HepG2 (cell line): ENCODE measurements at regions not wholly inside any gene's neighbourhood (a gene's known extent, or its start where the extent isn't known, plus 50 kb on each side); places are given as distances from the start of the nearest gene placed in this dataset.

Experiments used
- ATAC-seq: fragments of 200-7000 bp; cut with Tn5 transposase; 3 replicates; pipeline ENCODE4 v1.9.1; 2020; ENCODE audit warnings: mild to moderate bottlenecking, moderate library complexity
- BruUV-seq: library from RNA; stranded (reverse); fragments of 400-500 nt; replicated peaks from 2 replicates; lab custom pipeline; 2021; lab: Mats Ljungman, UMichigan
- CTCF ChIA-PET: fragments of 300-600 bp; formaldehyde crosslinking; extraction: SDS; loops from one replicate; lab custom pipeline; 2021; ENCODE audit warnings: low total read pairs, inconsistent platforms, low intra/inter-chr PET ratio; lab: Yijun Ruan, JAX
- POLR2A ChIA-PET: fragments of 350-600 bp; sonication (Branson Sonifier 250); formaldehyde crosslinking; loops from one replicate; lab custom pipeline; 2020; ENCODE audit warnings: antibody characterized with exemption, inconsistent platforms; lab: Yijun Ruan, JAX
- DNase-seq: peaks from one replicate; pipeline ENCODE4 v3.0.0-alpha.2; 2015; ENCODE audit warnings: low spot score
- FAIRE-seq: peaks from 3 replicates; lab custom pipeline; 2011; peaks lifted over from hg19 to GRCh38; lab: Jason Lieb, UNC
- H2AFZ ChIP-seq: one replicate; pipeline ENCODE4 v1.6.1; 2011; ENCODE audit warnings: low read length, inconsistent platforms
- H3K27ac ChIP-seq: fragments of 300-600 bp; 3 replicates; pipeline ENCODE4 v1.8.0; 2011; ENCODE audit warnings: mixed run types, mild to moderate bottlenecking, mixed read lengths, low read length, inconsistent platforms; ENCODE audit not compliant: insufficient read depth; ENCODE audit errors: extremely low read length
- H3K27me3 ChIP-seq, 2 experiments: fragments of 200-600 bp in 1 of 2; 2 replicates in 1 of 2; 3 replicates in 1 of 2; pipeline versions ENCODE4 v1.6.0 to v1.8.0; 2011; ENCODE audit warnings: low read length in 2 of 2, mild to moderate bottlenecking in 2 of 2, moderate library complexity in 2 of 2, inconsistent platforms in 1 of 2; ENCODE audit not compliant: insufficient read depth in 2 of 2, control insufficient read depth in 1 of 2
- H3K36me3 ChIP-seq, 2 experiments: fragments of 200-600 bp in 1 of 2; replicated peaks in 1 of 2; 2 replicates in 1 of 2; 3 replicates in 1 of 2; pipeline versions ENCODE4 v1.5.1 to v1.8.0; 2011; ENCODE audit warnings: low read length in 2 of 2, inconsistent platforms in 1 of 2; ENCODE audit not compliant: insufficient read depth in 2 of 2, control insufficient read depth in 1 of 2
- H3K4me1 ChIP-seq: 2 replicates; pipeline ENCODE4 v1.5.1; 2012; ENCODE audit warnings: low read length, inconsistent platforms; ENCODE audit not compliant: insufficient read depth
- H3K4me2 ChIP-seq: 2 replicates; pipeline ENCODE4 v1.6.0; 2011; ENCODE audit warnings: low read depth, low read length, inconsistent platforms
- H3K4me3 ChIP-seq, 3 experiments: fragments of 200-600 bp in 1 of 3; sonication (generic), shearing (Covaris generic) in 1 of 3; replicated peaks in 1 of 3; 2 replicates each; pipeline ENCODE4 v1.5.1; 2011 to 2016; ENCODE audit warnings: low read length in 3 of 3, inconsistent platforms in 2 of 3, low read depth in 2 of 3, mild to moderate bottlenecking in 2 of 3, control low read depth in 1 of 3, mixed read lengths in 1 of 3; ENCODE audit not compliant: insufficient read depth in 1 of 3
- H3K79me2 ChIP-seq: one replicate; pipeline ENCODE4 v1.6.1; 2011; ENCODE audit warnings: low read length, inconsistent platforms; ENCODE audit not compliant: insufficient read depth
- H3K9ac ChIP-seq: 2 replicates; pipeline ENCODE4 v1.6.0; 2011; ENCODE audit warnings: mild to moderate bottlenecking, low read depth, low read length, inconsistent platforms; ENCODE audit not compliant: insufficient read depth
- H3K9me3 ChIP-seq: 2 replicates; pipeline ENCODE4 v1.5.1; 2012; ENCODE audit warnings: mild to moderate bottlenecking, low read length
- H4K20me1 ChIP-seq: 2 replicates; pipeline ENCODE4 v1.6.0; 2011; ENCODE audit warnings: inconsistent platforms, mild to moderate bottlenecking, low read length, moderate library complexity; ENCODE audit not compliant: insufficient read depth
- AHR ChIP-seq: IDR thresholded peaks from 2 replicates; pipeline ENCODE4 v1.6.1; 2018; ENCODE audit warnings: missing genetic modification reagents, missing compliant biosample characterization
- ARID4A ChIP-seq: sonication (generic); formaldehyde crosslinking; IDR thresholded peaks from 2 replicates; pipeline ENCODE4 v1.5.0; 2020; ENCODE audit warnings: mild to moderate bottlenecking, missing genetic modification reagents, borderline replicate concordance
- CHD4 ChIP-seq: fragments of 200-600 bp; sonication (generic); IDR thresholded peaks from 2 replicates; pipeline ENCODE4 v1.7.0; 2017; ENCODE audit warnings: mild to moderate bottlenecking, low read length, borderline replicate concordance
- CSRNP1 ChIP-seq: sonication (generic); formaldehyde crosslinking; IDR thresholded peaks from 2 replicates; pipeline ENCODE4 v1.8.1; 2023; ENCODE audit warnings: mild to moderate bottlenecking, missing genetic modification reagents
- HNRNPUL1 ChIP-seq: fragments of 200-400 bp; formaldehyde crosslinking; IDR thresholded peaks from 2 replicates; pipeline ENCODE4 v1.6.1; 2017; ENCODE audit warnings: low read depth, mild to moderate bottlenecking, low read length, moderate library complexity
- NFE2L2 ChIP-seq: fragments of 150-350 bp; IDR thresholded peaks from 2 replicates; pipeline ENCODE4 v1.6.1; 2014; ENCODE audit warnings: low read length
- ZBTB39 ChIP-seq: sonication (generic); formaldehyde crosslinking; IDR thresholded peaks from 2 replicates; pipeline ENCODE4 v1.5.0; 2020; ENCODE audit warnings: missing genetic modification reagents
- ZFP91 ChIP-seq: sonication (generic); formaldehyde crosslinking; IDR thresholded peaks from 2 replicates; pipeline ENCODE4 v1.9.0; 2022; ENCODE audit warnings: missing genetic modification reagents, mild to moderate bottlenecking, borderline replicate concordance
- ZNF30 ChIP-seq: sonication (generic); formaldehyde crosslinking; IDR thresholded peaks from 2 replicates; pipeline ENCODE4 v1.5.0; 2020; ENCODE audit warnings: mild to moderate bottlenecking, missing genetic modification reagents
- ZNF740 ChIP-seq: sonication (generic); formaldehyde crosslinking; IDR thresholded peaks from 2 replicates; pipeline ENCODE4 v1.4.0; 2020; ENCODE audit warnings: missing genetic modification reagents
- ZNF746 ChIP-seq: sonication (generic); formaldehyde crosslinking; IDR thresholded peaks from 2 replicates; pipeline ENCODE4 v1.8.0; 2022; ENCODE audit warnings: mild to moderate bottlenecking, missing genetic modification reagents
- ZNF775 ChIP-seq: sonication (generic); formaldehyde crosslinking; IDR thresholded peaks from 2 replicates; pipeline ENCODE4 v1.4.0; 2020; ENCODE audit warnings: missing genetic modification reagents, mild to moderate bottlenecking, moderate library complexity, borderline replicate concordance
- WGBS: methylation state at CpG from one replicate; pipeline ENCODE4 v1.1.6; 2017; ENCODE audit warnings: low lambda C conversion rate; 5-methylcytosine and 5-hydroxymethylcytosine counted together
- in situ Hi-C: cut with HindIII; loops from 2 replicates; pipeline ENCODE4 v1.10.0; 2017; ENCODE audit warnings: low pct_unique_long_range_greater_than_20kb; ENCODE audit not compliant: extremely low pct_ligation_motif_present
- intact Hi-C: fragments of 100-400 bp; cut with micrococcal nuclease; formaldehyde crosslinking; loops from one replicate; pipeline ENCODE4 v1.10.0; 2022; ENCODE audit not compliant: unreplicated experiment

GRCh38 chr11:122322329-122322728, 206.3 kb upstream of the BLID start:
- intact Hi-C loops (no loop called here), in situ Hi-C loops (no loop called here)
- Histone ChIP-seq H3K79me2 (no peaks in the 10 kb centered on the region), H3K4me1 (no peaks in the 10 kb centered on the region), H4K20me1 (no peaks in the 10 kb centered on the region), H3K9me3 (no peaks in the 10 kb centered on the region), H3K4me2 (no peak overlapping the region), H3K4me3 (no peak overlapping the region), H3K9ac (no peak overlapping the region), H3K27me3 (no peaks in the 10 kb centered on the region), H3K36me3 (no peaks in the 10 kb centered on the region), H3K27ac (no peak overlapping the region), H2AFZ (no peak overlapping the region)
- no peak for FAIRE-seq
- CTCF ChIA-PET, result no interaction called here
- WGBS, result 9% methylated on average over 3 of the region's 3 CpGs
- no peak for ATAC-seq
- no peak for DNase-seq
- POLR2A ChIA-PET, result no interaction called here
- no TSS peak for BruUV-seq
- no peak for TF ChIP-seq ZNF746 (CRISPR knock-in tag)
- no peak for TF ChIP-seq ZBTB39 (CRISPR knock-in tag)
- TF ChIP-seq ZNF775 (CRISPR knock-in tag), result no peak
- no peak for TF ChIP-seq ARID4A
- no peak for TF ChIP-seq HNRNPUL1
- TF ChIP-seq ZFP91 (CRISPR knock-in tag), result no peak
- TF ChIP-seq CHD4, result no peak
- TF ChIP-seq AHR (CRISPR knock-in tag), result no peak
- TF ChIP-seq NFE2L2, result no peak
- TF ChIP-seq ZNF30 (CRISPR knock-in tag), result no peak
- no peak for TF ChIP-seq ZNF740 (CRISPR knock-in tag)
- no peak for TF ChIP-seq CSRNP1
